CD14-positive monocyte (primary cell): ENCODE measurements at regions not wholly inside any gene's neighbourhood (a gene's known extent, or its start where the extent isn't known, plus 50 kb on each side); places are given as distances from the start of the nearest gene placed in this dataset.

ENCODE experiments used
- DNase-seq, 3 donors: peaks; one replicate each; pipeline ENCODE4 v3.0.0-alpha.2; 2011 to 2022
- H2AFZ ChIP-seq: 2 replicates; pipeline ENCODE4 v1.6.0; 2012; ENCODE audit warnings: mild to moderate bottlenecking, low read depth, low read length, inconsistent platforms; ENCODE audit not compliant: insufficient read depth, poor library complexity, severe bottlenecking
- H3K27ac ChIP-seq, 2 donors: 1 replicate in 1 of 2; 2 replicates in 1 of 2; pipeline ENCODE4 v1.5.1; 2012 to 2013; ENCODE audit warnings: low read length in 2 of 2, control low read depth in 1 of 2, inconsistent platforms in 1 of 2, low read depth in 1 of 2, mild to moderate bottlenecking in 1 of 2
- H3K27me3 ChIP-seq, 2 donors: one replicate each; pipeline versions ENCODE4 v1.6.0 to v1.6.1; 2011 to 2013; ENCODE audit warnings: low read length in 2 of 2; ENCODE audit not compliant: control insufficient read depth in 2 of 2, insufficient read depth in 2 of 2
- H3K36me3 ChIP-seq, 2 donors: replicated peaks in 1 of 2; 1 replicate in 1 of 2; 2 replicates in 1 of 2; pipeline versions ENCODE4 v1.5.1 to v1.6.1; 2012 to 2013; ENCODE audit warnings: low read length in 2 of 2, control low read depth in 1 of 2, inconsistent platforms in 1 of 2, mild to moderate bottlenecking in 1 of 2; ENCODE audit not compliant: insufficient read depth in 2 of 2, control insufficient read depth in 1 of 2
- H3K4me1 ChIP-seq, 2 donors: 1 replicate in 1 of 2; 2 replicates in 1 of 2; pipeline versions ENCODE4 v1.5.1 to v1.6.1; 2012 to 2013; ENCODE audit warnings: low read length in 2 of 2, control low read depth in 1 of 2, inconsistent platforms in 1 of 2, mild to moderate bottlenecking in 1 of 2, moderate library complexity in 1 of 2; ENCODE audit not compliant: insufficient read depth in 2 of 2, control insufficient read depth in 1 of 2
- H3K4me2 ChIP-seq: replicated peaks from 2 replicates; pipeline ENCODE3; 2012; ENCODE audit warnings: low read length, moderate library complexity, mild to moderate bottlenecking; ENCODE audit not compliant: poor library complexity, severe bottlenecking; ENCODE audit errors: extremely low read depth
- H3K4me3 ChIP-seq, 3 experiments: fragments of 200-600 bp in 1 of 3; sonication (generic) in 1 of 3; replicated peaks in 1 of 3; 1 replicate in 2 of 3; 2 replicates in 1 of 3; pipeline ENCODE4 v1.5.1; 2011 to 2013; ENCODE audit warnings: low read length in 3 of 3, mild to moderate bottlenecking in 3 of 3, control low read depth in 2 of 3, low read depth in 2 of 3, inconsistent platforms in 1 of 3, moderate library complexity in 1 of 3
- H3K79me2 ChIP-seq: 2 replicates; pipeline ENCODE4 v1.6.0; 2012; ENCODE audit warnings: mild to moderate bottlenecking, control low read depth, inconsistent platforms, low read length, moderate library complexity; ENCODE audit not compliant: insufficient read depth
- H3K9ac ChIP-seq: 2 replicates; pipeline ENCODE4 v1.6.0; 2017; ENCODE audit warnings: low read length, mild to moderate bottlenecking; ENCODE audit not compliant: insufficient read depth, poor library complexity, severe bottlenecking
- H3K9me3 ChIP-seq, 2 donors: replicated peaks in 1 of 2; 1 replicate in 1 of 2; 2 replicates in 1 of 2; pipeline versions ENCODE4 v1.5.1 to v1.6.1; 2012 to 2013; ENCODE audit warnings: low read length in 2 of 2, control low read depth in 1 of 2; ENCODE audit not compliant: control insufficient read depth in 1 of 2, insufficient read depth in 1 of 2
- H4K20me1 ChIP-seq: 2 replicates; pipeline ENCODE4 v1.6.0; 2012; ENCODE audit warnings: mild to moderate bottlenecking, low read length, control low read depth, moderate library complexity; ENCODE audit not compliant: insufficient read depth
- H3K27ac Mint-ChIP-seq, 7 donors: one replicate each; pipeline ENCODE4 v1.8.0; 2020; ENCODE audit warnings: mild to moderate bottlenecking in 7 of 7, mixed read lengths in 7 of 7, moderate library complexity in 6 of 7, inconsistent platforms in 2 of 7
- H3K27me3 Mint-ChIP-seq, 3 donors: one replicate each; pipeline ENCODE4 v1.8.0; 2021 to 2022; ENCODE audit warnings: low read depth in 3 of 3, mild to moderate bottlenecking in 3 of 3, mixed read lengths in 3 of 3, moderate library complexity in 3 of 3, inconsistent platforms in 1 of 3
- H3K36me3 Mint-ChIP-seq, 2 donors: one replicate each; pipeline ENCODE4 v1.8.0; 2020; ENCODE audit warnings: mixed read lengths in 2 of 2, inconsistent platforms in 1 of 2, mild to moderate bottlenecking in 1 of 2
- H3K4me1 Mint-ChIP-seq: one replicate; pipeline ENCODE4 v1.8.0; 2020; ENCODE audit warnings: mild to moderate bottlenecking, mixed read lengths
- H3K4me3 Mint-ChIP-seq, 2 donors: one replicate each; pipeline ENCODE4 v1.8.0; 2020; ENCODE audit warnings: mild to moderate bottlenecking in 2 of 2, mixed read lengths in 2 of 2, moderate library complexity in 1 of 2
- H3K9me3 Mint-ChIP-seq, 7 donors: one replicate each; pipeline ENCODE4 v1.8.0; 2020 to 2022; ENCODE audit warnings: mixed read lengths in 7 of 7, mild to moderate bottlenecking in 6 of 7, moderate library complexity in 6 of 7, inconsistent platforms in 2 of 7
- CTCF ChIP-seq: fragments of 200-600 bp; IDR thresholded peaks from one replicate; pipeline ENCODE4 v1.8.0; 2022; ENCODE audit warnings: antibody characterized with exemption, mild to moderate bottlenecking
- WGBS: methylation state at CpG from one replicate; pipeline ENCODE4 v1.1.5; 2013; ENCODE audit warnings: missing lambda C conversion rate; ENCODE audit not compliant: insufficient coverage; 5-methylcytosine and 5-hydroxymethylcytosine counted together
- intact Hi-C, 2 donors: fragments of 100-400 bp; cut with micrococcal nuclease; formaldehyde crosslinking; loops; one replicate each; pipeline versions ENCODE4 v1.15.0 to v1.15.1; 2023

GRCh38 chr9:118962426-118962825 lies 406.8 kb downstream of the BRINP1 start:
- Histone ChIP-seq H3K4me2 (no peak overlapping the region), H2AFZ (no peak overlapping the region), H3K36me3 (no peaks in the 10 kb centered on the region), H3K4me3 (no peak overlapping the region), H3K9me3 (no peaks in the 10 kb centered on the region), H3K4me1 (no peaks in the 10 kb centered on the region), H3K27ac (no peak overlapping the region), H4K20me1 (no peaks in the 10 kb centered on the region), H3K27me3 (no peaks in the 10 kb centered on the region), H3K79me2 (no peaks in the 10 kb centered on the region), H3K9ac (no peak overlapping the region)
- WGBS = 40% methylated on average over 1 of the region's 3 CpGs
- intact Hi-C loops = no loop called here
- peaks cover 0 to 3% (median 1%) of the 10 kb centered on the region in 7 donors for H3K9me3 Mint-ChIP-seq
- H3K27me3 Mint-ChIP-seq = peaks cover 0 to 1% (median 0%) of the 10 kb centered on the region in 3 donors
- H3K4me1 Mint-ChIP-seq = no peaks in the 10 kb centered on the region
- DNase-seq = no peak
- no peaks in the 10 kb centered on the region for H3K36me3 Mint-ChIP-seq
- H3K27ac Mint-ChIP-seq = no peak overlapping the region
- H3K4me3 Mint-ChIP-seq = no peak overlapping the region
- no peak for TF ChIP-seq CTCF

- DNase-seq = no peak
- no peaks in the 10 kb centered on the region for H3K4me1 ChIP-seq
- no peak overlapping the region for H2AFZ ChIP-seq
- no peak overlapping the region for H3K9ac ChIP-seq
- intact Hi-C loops = no loop called here
- H3K36me3 ChIP-seq = no peaks in the 10 kb centered on the region
- H3K27ac ChIP-seq = no peak overlapping the region
- no peaks in the 10 kb centered on the region for H3K79me2 ChIP-seq
- Mint-ChIP-seq H3K4me3 (no peak overlapping the region), H3K36me3 (no peaks in the 10 kb centered on the region), H3K4me1 (no peaks in the 10 kb centered on the region), H3K27ac (no peak overlapping the region), H3K27me3 (peaks cover 0 to 1% (median 0%) of the 10 kb centered on the region in 3 donors), H3K9me3 (peaks cover 0 to 3% (median 1%) of the 10 kb centered on the region in 7 donors)
- no peak overlapping the region for H3K4me3 ChIP-seq
- no peak overlapping the region for H3K4me2 ChIP-seq
- no peaks in the 10 kb centered on the region for H3K27me3 ChIP-seq
- TF ChIP-seq CTCF = no peak
- WGBS = no CpG with 5 or more reads among the region's 2 CpGs
- H3K9me3 ChIP-seq = no peaks in the 10 kb centered on the region
- H4K20me1 ChIP-seq = no peaks in the 10 kb centered on the region
Measured at GRCh38 chr9:118963674-118964073, 405.6 kb downstream of the BRINP1 start.
